ENCODE measurements at regions not wholly inside any gene's neighbourhood (a gene's known extent, or its start where the extent isn't known, plus 50 kb on each side); places are given as distances from the start of the nearest gene placed in this dataset.
"Not testable (repeated sequence)": the region's sequence is repeated elsewhere in the genome, so short reads cannot be mapped to it uniquely, and the experiment has no call there.

- Histone ChIP-seq H3K9me3 (ENCODE audit: control insufficient read depth in 4 of 4, insufficient read depth in 3 of 4, low read length in 3 of 4) (peaks cover 0 to 2% (median 0%) of the 10 kb centered on the region in 4 donors), H3K4me3 (no peak overlapping the region), H3K9ac (ENCODE audit: insufficient read depth in 1 of 2, low read length in 2 of 2) (no peak overlapping the region), H3K27ac (ENCODE audit: low read depth in 1 of 2, low read length in 1 of 2) (no peak overlapping the region), H3K36me3 (ENCODE audit: control insufficient read depth in 4 of 4, insufficient read depth in 4 of 4, low read length in 4 of 4) (no peaks in the 10 kb centered on the region), H3K4me1 (ENCODE audit: control insufficient read depth in 5 of 5, insufficient read depth in 5 of 5, low read length in 5 of 5) (no peaks in the 10 kb centered on the region), H3K27me3 (ENCODE audit: control insufficient read depth in 3 of 3, insufficient read depth in 3 of 3, low read length in 2 of 3) (no peaks in the 10 kb centered on the region)
- 54 to 72% methylated on average over 3 of the region's 3 CpGs for WGBS, 2 donors
- DNase-seq, result no peak
- no peak for TF ChIP-seq CTCF (IDR thresholded peaks at IDR 0.05; ENCODE audit: control extremely low read depth, extremely low read depth)
- ATAC-seq (ENCODE audit: insufficient read depth, low FRiP score), result no peak
These were observed 140.1 kb downstream of the ZNF486 start for GRCh38 chr19:20307127-20307526.

GRCh38 chr19:20296314-20296713 lies 129.3 kb downstream of the ZNF486 start:
- not testable (repeated sequence) for DNase-seq; H3K4me1 ChIP-seq (ENCODE audit: control insufficient read depth in 5 of 5, insufficient read depth in 5 of 5, low read length in 5 of 5); H3K27me3 ChIP-seq (ENCODE audit: control insufficient read depth in 3 of 3, insufficient read depth in 3 of 3, low read length in 2 of 3); H3K9me3 ChIP-seq (ENCODE audit: control insufficient read depth in 4 of 4, insufficient read depth in 3 of 4, low read length in 3 of 4); H3K36me3 ChIP-seq (ENCODE audit: control insufficient read depth in 4 of 4, insufficient read depth in 4 of 4, low read length in 4 of 4); ATAC-seq (ENCODE audit: insufficient read depth, low FRiP score); H3K4me3 ChIP-seq; H3K27ac ChIP-seq (ENCODE audit: low read depth in 1 of 2, low read length in 1 of 2); H3K9ac ChIP-seq (ENCODE audit: insufficient read depth in 1 of 2, low read length in 2 of 2)
- WGBS, 2 donors, result 95% methylated on average over 22 to 30 of the region's 30 CpGs

- Histone ChIP-seq H3K27ac (ENCODE audit: low read depth in 1 of 2, low read length in 1 of 2) (no peak overlapping the region), H3K9me3 (ENCODE audit: control insufficient read depth in 4 of 4, insufficient read depth in 3 of 4, low read length in 3 of 4) (peaks cover 0 to 3% (median 0%) of the 10 kb centered on the region in 4 donors), H3K4me1 (ENCODE audit: control insufficient read depth in 5 of 5, insufficient read depth in 5 of 5, low read length in 5 of 5) (peaks cover 0 to 3% (median 0%) of the 10 kb centered on the region in 5 donors), H3K36me3 (ENCODE audit: control insufficient read depth in 4 of 4, insufficient read depth in 4 of 4, low read length in 4 of 4) (no peaks in the 10 kb centered on the region), H3K4me3 (no peak overlapping the region), H3K9ac (ENCODE audit: insufficient read depth in 1 of 2, low read length in 2 of 2) (no peak overlapping the region), H3K27me3 (ENCODE audit: control insufficient read depth in 3 of 3, insufficient read depth in 3 of 3, low read length in 2 of 3) (no peaks in the 10 kb centered on the region)
- no peak for TF ChIP-seq CTCF (IDR thresholded peaks at IDR 0.05; ENCODE audit: control extremely low read depth, extremely low read depth)
- ATAC-seq (ENCODE audit: insufficient read depth, low FRiP score) (no peak), DNase-seq (peak in 2 of 3 donors; percentile 60 to 63)
These were observed 127.2 kb downstream of the ZNF486 start for GRCh38 chr19:20294181-20294580.

GRCh38 chr19:20292520-20292919 lies 125.5 kb downstream of the ZNF486 start:
- not testable (repeated sequence) for DNase-seq; H3K4me3 ChIP-seq; H3K27ac ChIP-seq (ENCODE audit: low read depth in 1 of 2, low read length in 1 of 2); H3K4me1 ChIP-seq (ENCODE audit: control insufficient read depth in 5 of 5, insufficient read depth in 5 of 5, low read length in 5 of 5); H3K27me3 ChIP-seq (ENCODE audit: control insufficient read depth in 3 of 3, insufficient read depth in 3 of 3, low read length in 2 of 3); H3K9ac ChIP-seq (ENCODE audit: insufficient read depth in 1 of 2, low read length in 2 of 2); H3K36me3 ChIP-seq (ENCODE audit: control insufficient read depth in 4 of 4, insufficient read depth in 4 of 4, low read length in 4 of 4); ATAC-seq (ENCODE audit: insufficient read depth, low FRiP score); H3K9me3 ChIP-seq (ENCODE audit: control insufficient read depth in 4 of 4, insufficient read depth in 3 of 4, low read length in 3 of 4)
- 74 to 90% methylated on average over 1 of the region's 1 CpG for WGBS, 2 donors

- peaks cover 0 to 2% (median 0%) of the 10 kb centered on the region in 4 donors for H3K9me3 ChIP-seq (ENCODE audit: control insufficient read depth in 4 of 4, insufficient read depth in 3 of 4, low read length in 3 of 4)
- H3K27ac ChIP-seq (ENCODE audit: low read depth in 1 of 2, low read length in 1 of 2), result no peak overlapping the region
- ATAC-seq (ENCODE audit: insufficient read depth, low FRiP score) (no peak), DNase-seq (no peak)
- H3K9ac ChIP-seq (ENCODE audit: insufficient read depth in 1 of 2, low read length in 2 of 2), result no peak overlapping the region
- peaks cover 0 to 3% (median 0%) of the 10 kb centered on the region in 5 donors for H3K4me1 ChIP-seq (ENCODE audit: control insufficient read depth in 5 of 5, insufficient read depth in 5 of 5, low read length in 5 of 5)
- no peak for TF ChIP-seq CTCF (IDR thresholded peaks at IDR 0.05; ENCODE audit: control extremely low read depth, extremely low read depth)
- no peaks in the 10 kb centered on the region for H3K27me3 ChIP-seq (ENCODE audit: control insufficient read depth in 3 of 3, insufficient read depth in 3 of 3, low read length in 2 of 3)
- no peak overlapping the region for H3K4me3 ChIP-seq
- H3K36me3 ChIP-seq (ENCODE audit: control insufficient read depth in 4 of 4, insufficient read depth in 4 of 4, low read length in 4 of 4), result no peaks in the 10 kb centered on the region
These were observed 122.2 kb downstream of the ZNF486 start for GRCh38 chr19:20289186-20289585.

Data from lung (tissue), 11 donors.